ENCODE measurements at regions not wholly inside any gene's neighbourhood (a gene's known extent, or its start where the extent isn't known, plus 50 kb on each side); places are given as distances from the start of the nearest gene placed in this dataset.

- DNase-seq, result no peak
- H2AFZ ChIP-seq, result no peak overlapping the region
- no peaks in the 10 kb centered on the region for H4K20me1 ChIP-seq (ENCODE audit: insufficient read depth)
- no peak overlapping the region for H3K4me2 ChIP-seq (ENCODE audit: unreplicated experiment)
- 28 to 42% methylated on average over 9 of the region's 9 CpGs for WGBS, 2 experiments (ENCODE audit: low coverage in 1 of 2, low lambda C conversion rate in 2 of 2, missing lambda C conversion rate in 2 of 2)
- TF ChIP-seq EZH2phosphoT487 (IDR thresholded peaks at IDR 0.05; ENCODE audit: insufficient read depth, low read depth) (no peak), EZH2 (IDR thresholded peaks at IDR 0.05; ENCODE audit: insufficient read depth, poor library complexity, severe bottlenecking) (no peak)
- no peaks in the 10 kb centered on the region for H3K9me3 ChIP-seq (ENCODE audit: low read depth)
- H3K79me2 ChIP-seq (ENCODE audit: insufficient read depth), result no peaks in the 10 kb centered on the region
- H3K4me3 ChIP-seq, result no peak overlapping the region
- no peaks in the 10 kb centered on the region for H3K36me3 ChIP-seq (ENCODE audit: low read depth)
- no peaks in the 10 kb centered on the region for H3K4me1 ChIP-seq (ENCODE audit: insufficient read depth)
- H3K9ac ChIP-seq, result no peak overlapping the region
- H3F3A ChIP-seq (ENCODE audit: insufficient read depth), result no peaks in the 10 kb centered on the region
- in situ Hi-C loops (cut with MboI), result no loop called here
- H3K27ac ChIP-seq, result no peak overlapping the region
- H3K9me2 ChIP-seq (ENCODE audit: insufficient read depth), result no peaks in the 10 kb centered on the region
- no peaks in the 10 kb centered on the region for H3K27me3 ChIP-seq (replicated peaks; ENCODE audit: insufficient read depth)
Measured at GRCh38 chr5:2995667-2996066, 244.2 kb upstream of the IRX2 start.

GRCh38 chr5:2995035-2995434 lies 243.6 kb upstream of the IRX2 start:
- in situ Hi-C loops (cut with MboI), result no loop called here
- no peak overlapping the region for H3K4me2 ChIP-seq (ENCODE audit: unreplicated experiment)
- no peak overlapping the region for H2AFZ ChIP-seq
- H4K20me1 ChIP-seq (ENCODE audit: insufficient read depth), result no peaks in the 10 kb centered on the region
- no peak for DNase-seq
- H3K9me2 ChIP-seq (ENCODE audit: insufficient read depth), result no peaks in the 10 kb centered on the region
- 30 to 32% methylated on average over 5 of the region's 5 CpGs for WGBS, 2 experiments (ENCODE audit: low coverage in 1 of 2, low lambda C conversion rate in 2 of 2, missing lambda C conversion rate in 2 of 2)
- no peaks in the 10 kb centered on the region for H3K36me3 ChIP-seq (ENCODE audit: low read depth)
- no peak overlapping the region for H3K9ac ChIP-seq
- no peaks in the 10 kb centered on the region for H3K9me3 ChIP-seq (ENCODE audit: low read depth)
- H3F3A ChIP-seq (ENCODE audit: insufficient read depth), result no peaks in the 10 kb centered on the region
- H3K27ac ChIP-seq, result no peak overlapping the region
- H3K4me3 ChIP-seq, result no peak overlapping the region
- H3K4me1 ChIP-seq (ENCODE audit: insufficient read depth), result no peaks in the 10 kb centered on the region
- no peaks in the 10 kb centered on the region for H3K27me3 ChIP-seq (replicated peaks; ENCODE audit: insufficient read depth)
- TF ChIP-seq EZH2phosphoT487 (IDR thresholded peaks at IDR 0.05; ENCODE audit: insufficient read depth, low read depth) (no peak), EZH2 (IDR thresholded peaks at IDR 0.05; ENCODE audit: insufficient read depth, poor library complexity, severe bottlenecking) (no peak)
- H3K79me2 ChIP-seq (ENCODE audit: insufficient read depth), result no peaks in the 10 kb centered on the region

- Histone ChIP-seq H3K9me3 (ENCODE audit: low read depth) (no peaks in the 10 kb centered on the region), H3K79me2 (ENCODE audit: insufficient read depth) (no peaks in the 10 kb centered on the region), H3K4me3 (no peak overlapping the region), H3F3A (ENCODE audit: insufficient read depth) (no peaks in the 10 kb centered on the region), H3K4me1 (ENCODE audit: insufficient read depth) (no peaks in the 10 kb centered on the region), H3K27ac (no peak overlapping the region), H3K9ac (no peak overlapping the region), H3K4me2 (ENCODE audit: unreplicated experiment) (no peak overlapping the region), H3K36me3 (ENCODE audit: low read depth) (no peaks in the 10 kb centered on the region), H3K27me3 (replicated peaks; ENCODE audit: insufficient read depth) (no peaks in the 10 kb centered on the region), H2AFZ (no peak overlapping the region), H4K20me1 (ENCODE audit: insufficient read depth) (no peaks in the 10 kb centered on the region), H3K9me2 (ENCODE audit: insufficient read depth) (no peaks in the 10 kb centered on the region)
- WGBS, 2 experiments (ENCODE audit: low coverage in 1 of 2, low lambda C conversion rate in 2 of 2, missing lambda C conversion rate in 2 of 2), result 26 to 40% methylated on average over 5 of the region's 5 CpGs
- TF ChIP-seq EZH2 (IDR thresholded peaks at IDR 0.05; ENCODE audit: insufficient read depth, poor library complexity, severe bottlenecking) (no peak), EZH2phosphoT487 (IDR thresholded peaks at IDR 0.05; ENCODE audit: insufficient read depth, low read depth) (no peak)
- in situ Hi-C loops (cut with MboI), result no loop called here
- no peak for DNase-seq
Measured at GRCh38 chr5:2993771-2994170, 242.3 kb upstream of the IRX2 start.

- no peak for DNase-seq
- no peak overlapping the region for H2AFZ ChIP-seq
- no peaks in the 10 kb centered on the region for H3K79me2 ChIP-seq (ENCODE audit: insufficient read depth)
- H3K27ac ChIP-seq, result no peak overlapping the region
- no peaks in the 10 kb centered on the region for H3F3A ChIP-seq (ENCODE audit: insufficient read depth)
- no peaks in the 10 kb centered on the region for H3K27me3 ChIP-seq (replicated peaks; ENCODE audit: insufficient read depth)
- H3K36me3 ChIP-seq (ENCODE audit: low read depth), result no peaks in the 10 kb centered on the region
- H3K4me3 ChIP-seq, result no peak overlapping the region
- no peak overlapping the region for H3K4me2 ChIP-seq (ENCODE audit: unreplicated experiment)
- no peaks in the 10 kb centered on the region for H4K20me1 ChIP-seq (ENCODE audit: insufficient read depth)
- TF ChIP-seq EZH2phosphoT487 (IDR thresholded peaks at IDR 0.05; ENCODE audit: insufficient read depth, low read depth) (no peak), EZH2 (IDR thresholded peaks at IDR 0.05; ENCODE audit: insufficient read depth, poor library complexity, severe bottlenecking) (no peak)
- no peaks in the 10 kb centered on the region for H3K4me1 ChIP-seq (ENCODE audit: insufficient read depth)
- H3K9me3 ChIP-seq (ENCODE audit: low read depth), result no peaks in the 10 kb centered on the region
- in situ Hi-C loops (cut with MboI), result no loop called here
- 40% methylated on average over 10 of the region's 10 CpGs for WGBS, 2 experiments (ENCODE audit: low coverage in 1 of 2, low lambda C conversion rate in 2 of 2, missing lambda C conversion rate in 2 of 2)
- no peaks in the 10 kb centered on the region for H3K9me2 ChIP-seq (ENCODE audit: insufficient read depth)
- H3K9ac ChIP-seq, result no peak overlapping the region
Measured at GRCh38 chr5:2993301-2993700, 241.8 kb upstream of the IRX2 start.

GRCh38 chr5:2992806-2993205 lies 241.3 kb upstream of the IRX2 start:
- no peaks in the 10 kb centered on the region for H3K4me1 ChIP-seq (ENCODE audit: insufficient read depth)

More at GRCh38 chr5:2992806-2993205, 241.3 kb upstream of the IRX2 start:
- Histone ChIP-seq H3K9me3 (ENCODE audit: low read depth) (no peaks in the 10 kb centered on the region), H3K27ac (no peak overlapping the region), H3F3A (ENCODE audit: insufficient read depth) (no peaks in the 10 kb centered on the region), H3K9ac (no peak overlapping the region), H3K4me3 (no peak overlapping the region), H3K9me2 (ENCODE audit: insufficient read depth) (no peaks in the 10 kb centered on the region), H3K4me2 (ENCODE audit: unreplicated experiment) (no peak overlapping the region), H3K27me3 (replicated peaks; ENCODE audit: insufficient read depth) (no peaks in the 10 kb centered on the region), H4K20me1 (ENCODE audit: insufficient read depth) (no peaks in the 10 kb centered on the region), H3K36me3 (ENCODE audit: low read depth) (no peaks in the 10 kb centered on the region), H3K79me2 (ENCODE audit: insufficient read depth) (no peaks in the 10 kb centered on the region), H2AFZ (no peak overlapping the region)
- no peak for TF ChIP-seq EZH2phosphoT487 (IDR thresholded peaks at IDR 0.05; ENCODE audit: insufficient read depth, low read depth)
- TF ChIP-seq EZH2 (IDR thresholded peaks at IDR 0.05; ENCODE audit: insufficient read depth, poor library complexity, severe bottlenecking), result no peak
- WGBS, 2 experiments (ENCODE audit: low coverage in 1 of 2, low lambda C conversion rate in 2 of 2, missing lambda C conversion rate in 2 of 2), result 35 to 50% methylated on average over 4 of the region's 4 CpGs
- in situ Hi-C loops (cut with MboI), result no loop called here
- DNase-seq, result no peak

Measured in GM23248 (cell line).